ENCODE measurements at regions not wholly inside any gene's neighbourhood (a gene's known extent, or its start where the extent isn't known, plus 50 kb on each side); places are given as distances from the start of the nearest gene placed in this dataset.

DNA sequence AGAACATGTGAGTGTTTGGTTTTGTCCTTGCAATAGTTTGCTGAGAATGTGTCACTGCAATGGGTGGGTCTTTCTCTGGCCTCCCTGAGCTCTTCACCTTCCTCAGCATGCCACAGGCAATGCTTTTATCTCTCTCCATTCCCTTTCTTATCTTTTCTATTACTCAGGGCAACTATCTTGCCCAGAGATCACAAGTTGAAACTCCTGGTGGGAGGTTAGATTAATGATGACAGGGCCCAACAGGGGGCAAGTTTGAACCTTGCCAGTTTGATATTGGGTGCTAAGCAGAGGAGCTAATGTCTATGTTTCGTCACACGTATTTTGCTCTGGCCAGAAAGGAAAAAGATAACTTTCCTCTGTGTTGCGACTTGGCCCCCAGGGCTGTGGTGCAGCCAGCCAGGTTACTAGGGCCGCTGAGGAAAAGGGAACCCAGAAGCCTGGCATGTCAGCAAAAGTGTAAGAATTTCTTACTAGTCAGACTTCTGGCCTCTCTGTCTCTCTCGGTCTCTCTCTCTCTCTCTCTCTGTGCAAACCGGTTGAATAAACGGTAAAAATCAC, 299.3 kb upstream of the POU5F2 start (continued):
- TF ChIP-seq HDAC2 (IDR thresholded peaks at IDR 0.05; ENCODE audit: borderline replicate concordance in 1 of 2, low read depth in 2 of 2, low read length in 2 of 2) (no peak), EZH2 (IDR thresholded peaks at IDR 0.05; ENCODE audit: low read depth, low read length, severe bottlenecking) (no peak), BRCA1 (IDR thresholded peaks at IDR 0.05; ENCODE audit: low read depth, low read length) (no peak), FOSL1 (IDR thresholded peaks at IDR 0.05; ENCODE audit: insufficient read depth, low read depth, low read length) (no peak), BACH1 (IDR thresholded peaks at IDR 0.05; ENCODE audit: low read length) (no peak), EP300 (IDR thresholded peaks at IDR 0.05; ENCODE audit: borderline replicate concordance in 1 of 2, low read depth in 2 of 2, low read length in 2 of 2) (no peak)

All from H1 (cell line).